ENCODE measurements at regions not wholly inside any gene's neighbourhood (a gene's known extent, or its start where the extent isn't known, plus 50 kb on each side); places are given as distances from the start of the nearest gene placed in this dataset.
A peak's percentile ranks its signal among the peaks of the same experiment; 100 is the strongest.
"Not testable (repeated sequence)": the region's sequence is repeated elsewhere in the genome, so short reads cannot be mapped to it uniquely, and the experiment has no call there.

- H3K9me3 ChIP-seq; H3K27ac ChIP-seq; intact Hi-C loops (cut with DNase I); ATAC-seq; H3K4me3 ChIP-seq; H3K27me3 ChIP-seq; DNase-seq; H3K36me3 ChIP-seq; H3K4me1 ChIP-seq: not testable (repeated sequence)
- no CpG with 5 or more reads among the region's 5 CpGs for WGBS (ENCODE audit: insufficient coverage, low coverage, low lambda C conversion rate, missing lambda C conversion rate)
These were observed 881.2 kb downstream of the SPATA31A7 start for GRCh38 chr9:62071043-62071442.

GRCh38 chr9:62073401-62073800 lies 883.6 kb downstream of the SPATA31A7 start:
- intact Hi-C loops (cut with DNase I); ATAC-seq; H3K4me1 ChIP-seq; H3K27ac ChIP-seq; H3K36me3 ChIP-seq; DNase-seq; H3K4me3 ChIP-seq; H3K27me3 ChIP-seq; H3K9me3 ChIP-seq: not testable (repeated sequence)
- WGBS (ENCODE audit: insufficient coverage, low coverage, low lambda C conversion rate, missing lambda C conversion rate), result no CpG with 5 or more reads among the region's 10 CpGs

- WGBS (ENCODE audit: insufficient coverage, low coverage, low lambda C conversion rate, missing lambda C conversion rate), result no CpG with 5 or more reads among the region's 1 CpG
- H3K27me3 ChIP-seq; ATAC-seq; intact Hi-C loops (cut with DNase I); H3K4me3 ChIP-seq; H3K27ac ChIP-seq; DNase-seq; H3K36me3 ChIP-seq; H3K9me3 ChIP-seq; H3K4me1 ChIP-seq: not testable (repeated sequence)
These were observed 894.4 kb downstream of the SPATA31A7 start for GRCh38 chr9:62084245-62084644.

- H3K27me3 ChIP-seq; H3K36me3 ChIP-seq; H3K4me3 ChIP-seq; H3K4me1 ChIP-seq; ATAC-seq; DNase-seq; H3K9me3 ChIP-seq; H3K27ac ChIP-seq; intact Hi-C loops (cut with DNase I): not testable (repeated sequence)
- WGBS (ENCODE audit: insufficient coverage, low coverage, low lambda C conversion rate, missing lambda C conversion rate), result no CpG with 5 or more reads among the region's 6 CpGs
These were observed 906.0 kb downstream of the SPATA31A7 start for GRCh38 chr9:62095714-62096345.

- WGBS (ENCODE audit: insufficient coverage, low coverage, low lambda C conversion rate, missing lambda C conversion rate), result 51% methylated on average over 2 of the region's 5 CpGs
- H3K4me3 ChIP-seq; H3K27ac ChIP-seq; H3K27me3 ChIP-seq; H3K9me3 ChIP-seq; intact Hi-C loops (cut with DNase I); DNase-seq; ATAC-seq; H3K36me3 ChIP-seq; H3K4me1 ChIP-seq: not testable (repeated sequence)
These were observed 920.6 kb downstream of the SPATA31A7 start for GRCh38 chr9:62110486-62110885.

GRCh38 chr9:62116951-62117640 lies 927.3 kb downstream of the SPATA31A7 start:
- DNase-seq; H3K4me1 ChIP-seq; intact Hi-C loops (cut with DNase I); H3K27me3 ChIP-seq; H3K9me3 ChIP-seq; H3K27ac ChIP-seq; H3K4me3 ChIP-seq; H3K36me3 ChIP-seq: not testable (repeated sequence)
- ATAC-seq, result peak in 1 of 4 donors; percentile 32
- WGBS (ENCODE audit: insufficient coverage, low coverage, low lambda C conversion rate, missing lambda C conversion rate), result no CpG with 5 or more reads among the region's 6 CpGs

- intact Hi-C loops (cut with DNase I); H3K9me3 ChIP-seq; H3K36me3 ChIP-seq; H3K4me3 ChIP-seq; H3K4me1 ChIP-seq; DNase-seq; ATAC-seq; H3K27me3 ChIP-seq; H3K27ac ChIP-seq: not testable (repeated sequence)
- WGBS (ENCODE audit: insufficient coverage, low coverage, low lambda C conversion rate, missing lambda C conversion rate), result no CpG with 5 or more reads among the region's 1 CpG
These were observed 929.8 kb downstream of the SPATA31A7 start for GRCh38 chr9:62119656-62120055.

GRCh38 chr9:62125631-62126611 lies 936.1 kb downstream of the SPATA31A7 start:
- H3K27ac ChIP-seq; intact Hi-C loops (cut with DNase I); ATAC-seq; H3K27me3 ChIP-seq; H3K4me3 ChIP-seq; H3K4me1 ChIP-seq; H3K9me3 ChIP-seq; H3K36me3 ChIP-seq; DNase-seq: not testable (repeated sequence)
- no CpG with 5 or more reads among the region's 25 CpGs for WGBS (ENCODE audit: insufficient coverage, low coverage, low lambda C conversion rate, missing lambda C conversion rate)

- H3K27me3 ChIP-seq; intact Hi-C loops (cut with DNase I); H3K4me1 ChIP-seq; H3K36me3 ChIP-seq; DNase-seq; H3K27ac ChIP-seq; ATAC-seq; H3K4me3 ChIP-seq; H3K9me3 ChIP-seq: not testable (repeated sequence)
- WGBS (ENCODE audit: insufficient coverage, low coverage, low lambda C conversion rate, missing lambda C conversion rate), result no CpG with 5 or more reads among the region's 3 CpGs
These were observed 945.2 kb downstream of the SPATA31A7 start for GRCh38 chr9:62135022-62135421.

- H3K4me1 ChIP-seq; ATAC-seq; H3K36me3 ChIP-seq; H3K27ac ChIP-seq; intact Hi-C loops (cut with DNase I); H3K4me3 ChIP-seq; DNase-seq; H3K27me3 ChIP-seq; H3K9me3 ChIP-seq: not testable (repeated sequence)
- WGBS (ENCODE audit: insufficient coverage, low coverage, low lambda C conversion rate, missing lambda C conversion rate), result no CpG with 5 or more reads among the region's 3 CpGs
These were observed 955.8 kb downstream of the SPATA31A7 start for GRCh38 chr9:62145648-62146047.

Measured in right lobe of liver (tissue), 6 donors.